Loucy (cell line): ENCODE measurements at regions not wholly inside any gene's neighbourhood (a gene's known extent, or its start where the extent isn't known, plus 50 kb on each side); places are given as distances from the start of the nearest gene placed in this dataset.

Experiments used
- CTCF ChIP-seq: fragments of 200-600 bp; sonication (generic); conservative IDR thresholded peaks from 2 replicates; pipeline ENCODE4 v1.5.1; 2014; ENCODE audit warnings: mild to moderate bottlenecking, antibody characterized with exemption, low read length
- EZH2phosphoT487 ChIP-seq: fragments of 200-600 bp; IDR thresholded peaks from 2 replicates; pipeline ENCODE4 v1.6.1; 2018; ENCODE audit warnings: antibody characterized with exemption, mild to moderate bottlenecking, moderate library complexity, borderline replicate concordance

GRCh38 chr5:124876983-124877382, 130.5 kb upstream of the ZNF608 start:
- TF ChIP-seq CTCF = no peak
- TF ChIP-seq EZH2phosphoT487 = no peak
